Brain microvascular endothelial cell (primary cell): ENCODE measurements at regions not wholly inside any gene's neighbourhood (a gene's known extent, or its start where the extent isn't known, plus 50 kb on each side); places are given as distances from the start of the nearest gene placed in this dataset.
"Not testable (repeated sequence)": the region's sequence is repeated elsewhere in the genome, so short reads cannot be mapped to it uniquely, and the experiment has no call there.

Experiments
- DNase-seq: peaks from one replicate; pipeline ENCODE4 v3.0.0-alpha.2; 2020
- H3K27ac ChIP-seq: fragments of 250-450 bp; sonication (Bioruptor Pico); 2 replicates; pipeline ENCODE4 v1.5.1; 2020; ENCODE audit warnings: mild to moderate bottlenecking, moderate library complexity
- H3K27me3 ChIP-seq: fragments of 250-450 bp; sonication (Bioruptor Pico); replicated peaks from 2 replicates; pipeline ENCODE4 v1.5.1; 2020; ENCODE audit warnings: mild to moderate bottlenecking
- H3K36me3 ChIP-seq: fragments of 250-450 bp; sonication (Bioruptor Pico); replicated peaks from 2 replicates; pipeline ENCODE4 v1.5.1; 2020; ENCODE audit warnings: mild to moderate bottlenecking
- H3K4me3 ChIP-seq: 2 replicates; pipeline ENCODE4 v1.5.1; 2011; ENCODE audit warnings: low read depth, mild to moderate bottlenecking, control low read depth, low read length, moderate library complexity
- CTCF ChIP-seq: IDR thresholded peaks from 2 replicates; pipeline ENCODE4 v1.5.1; 2011; ENCODE audit warnings: low read depth, mild to moderate bottlenecking, moderate library complexity, low read length, control low read depth, inconsistent platforms; ENCODE audit errors: missing control alignments
- in situ Hi-C: cut with HindIII; loops from 2 replicates; pipeline ENCODE4 v1.10.0; 2017; ENCODE audit warnings: low sequenced_read_pairs, low pct_ligation_motif_present

GRCh38 chr4:85018983-85019382 is 52.5 kb upstream of the WDFY3 start:
- no peak for DNase-seq
- TF ChIP-seq CTCF, result no peak
- no peak overlapping the region for H3K27ac ChIP-seq
- in situ Hi-C loops, result no loop called here
- H3K36me3 ChIP-seq, result no peaks in the 10 kb centered on the region
- no peaks in the 10 kb centered on the region for H3K27me3 ChIP-seq
- no peak overlapping the region for H3K4me3 ChIP-seq

GRCh38 chr4:85019411-85019810 is 52.9 kb upstream of the WDFY3 start:
- no peak overlapping the region for H3K4me3 ChIP-seq
- in situ Hi-C loops, result no loop called here
- DNase-seq, result no peak
- H3K27ac ChIP-seq, result no peak overlapping the region
- H3K27me3 ChIP-seq, result no peaks in the 10 kb centered on the region
- no peak for TF ChIP-seq CTCF
- H3K36me3 ChIP-seq, result no peaks in the 10 kb centered on the region

- no peaks in the 10 kb centered on the region for H3K27me3 ChIP-seq
- in situ Hi-C loops, result no loop called here
- H3K4me3 ChIP-seq, result no peak overlapping the region
- DNase-seq, result no peak
- no peak for TF ChIP-seq CTCF
- no peaks in the 10 kb centered on the region for H3K36me3 ChIP-seq
- no peak overlapping the region for H3K27ac ChIP-seq
Observed at GRCh38 chr4:85024671-85025070, 58.2 kb upstream of the WDFY3 start.

GRCh38 chr4:85028910-85029309 is 62.4 kb upstream of the WDFY3 start:
- no peaks in the 10 kb centered on the region for H3K36me3 ChIP-seq
- in situ Hi-C loops, result no loop called here
- peak overlapping the region; percentile 49 for H3K27ac ChIP-seq
- peak; percentile 96 for DNase-seq
- no peaks in the 10 kb centered on the region for H3K27me3 ChIP-seq
- no peak for TF ChIP-seq CTCF
- no peak overlapping the region for H3K4me3 ChIP-seq

- no peak for TF ChIP-seq CTCF
- in situ Hi-C loops, result no loop called here
- H3K36me3 ChIP-seq, result no peaks in the 10 kb centered on the region
- H3K4me3 ChIP-seq, result no peak overlapping the region
- DNase-seq, result no peak
- H3K27me3 ChIP-seq, result no peaks in the 10 kb centered on the region
- no peak overlapping the region for H3K27ac ChIP-seq
Observed at GRCh38 chr4:85029453-85029852, 63.0 kb upstream of the WDFY3 start.

GRCh38 chr4:85030156-85030555 is 63.7 kb upstream of the WDFY3 start:
- Histone ChIP-seq H3K36me3 (no peaks in the 10 kb centered on the region), H3K27me3 (no peaks in the 10 kb centered on the region), H3K27ac (no peak overlapping the region), H3K4me3 (no peak overlapping the region)
- in situ Hi-C loops, result no loop called here
- DNase-seq, result no peak
- no peak for TF ChIP-seq CTCF

GRCh38 chr4:85033838-85034237 is 67.3 kb upstream of the WDFY3 start:
- H3K36me3 ChIP-seq, in situ Hi-C loops, H3K27ac ChIP-seq: not testable (repeated sequence)

More at GRCh38 chr4:85033838-85034237, 67.3 kb upstream of the WDFY3 start:
- not testable (repeated sequence) for H3K4me3 ChIP-seq, H3K27me3 ChIP-seq, DNase-seq
